ENCODE measurements at regions not wholly inside any gene's neighbourhood (a gene's known extent, or its start where the extent isn't known, plus 50 kb on each side); places are given as distances from the start of the nearest gene placed in this dataset.
"Not testable (repeated sequence)": the region's sequence is repeated elsewhere in the genome, so short reads cannot be mapped to it uniquely, and the experiment has no call there.

DNA sequence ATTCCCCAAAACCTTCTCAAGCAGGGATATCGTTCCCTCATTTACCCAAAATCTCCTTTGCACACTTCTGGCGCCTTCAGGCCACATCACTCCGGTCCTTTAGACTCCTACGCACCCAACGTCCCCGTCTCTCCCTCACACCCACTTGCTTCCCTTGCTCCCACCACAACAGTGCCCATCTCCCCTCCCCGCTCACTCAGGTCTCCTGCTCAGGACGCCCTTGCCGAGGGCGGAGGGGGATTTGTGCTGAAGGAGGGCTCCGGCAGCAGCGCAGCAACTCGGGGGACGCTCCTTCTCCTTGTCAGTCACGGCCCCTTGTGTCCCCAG lies 71.6 kb downstream of the PCMTD2 start:
- DNase-seq (ENCODE audit: low read depth): not testable (repeated sequence)

DNA sequence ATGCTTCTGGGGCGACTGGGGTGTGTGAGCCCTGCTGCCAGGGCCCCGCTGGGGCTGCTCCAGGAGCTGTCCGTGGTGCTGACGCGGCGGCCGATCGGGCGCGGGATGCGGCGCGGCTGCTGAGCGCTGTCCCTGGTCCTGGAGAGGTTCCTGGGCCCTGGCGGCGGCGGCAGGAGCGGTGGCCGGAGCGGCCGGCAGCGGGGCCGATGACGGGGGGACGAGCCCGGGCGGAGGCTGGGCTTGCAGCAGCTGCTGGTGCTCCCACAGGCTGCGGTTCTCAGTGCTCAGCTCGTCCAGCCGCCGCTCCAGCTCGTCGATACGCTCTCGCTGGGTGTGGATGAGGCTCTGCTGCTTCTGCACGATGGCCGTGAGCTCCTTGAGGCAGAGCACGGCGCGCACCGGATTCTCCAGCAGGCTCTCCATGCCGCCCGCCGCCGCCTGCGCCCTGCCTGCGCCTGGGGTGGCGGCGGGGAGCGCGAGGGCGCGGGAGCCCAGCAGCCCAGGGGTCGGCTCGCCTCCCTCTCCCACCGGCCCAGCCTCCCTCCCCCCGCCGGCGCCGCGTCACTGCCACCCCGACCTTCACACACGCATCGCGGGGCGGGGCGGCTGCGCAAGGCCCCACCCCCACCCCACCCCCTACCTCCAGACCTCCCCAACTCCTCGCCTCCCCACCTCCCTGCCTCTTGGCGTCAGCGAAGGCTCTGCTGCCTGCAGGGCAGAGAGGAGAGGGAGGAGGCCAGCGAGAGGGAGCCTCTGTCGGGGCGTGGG lies 72.2 kb downstream of the PCMTD2 start:
- peak; percentile 8 for DNase-seq (ENCODE audit: low read depth)

DNA sequence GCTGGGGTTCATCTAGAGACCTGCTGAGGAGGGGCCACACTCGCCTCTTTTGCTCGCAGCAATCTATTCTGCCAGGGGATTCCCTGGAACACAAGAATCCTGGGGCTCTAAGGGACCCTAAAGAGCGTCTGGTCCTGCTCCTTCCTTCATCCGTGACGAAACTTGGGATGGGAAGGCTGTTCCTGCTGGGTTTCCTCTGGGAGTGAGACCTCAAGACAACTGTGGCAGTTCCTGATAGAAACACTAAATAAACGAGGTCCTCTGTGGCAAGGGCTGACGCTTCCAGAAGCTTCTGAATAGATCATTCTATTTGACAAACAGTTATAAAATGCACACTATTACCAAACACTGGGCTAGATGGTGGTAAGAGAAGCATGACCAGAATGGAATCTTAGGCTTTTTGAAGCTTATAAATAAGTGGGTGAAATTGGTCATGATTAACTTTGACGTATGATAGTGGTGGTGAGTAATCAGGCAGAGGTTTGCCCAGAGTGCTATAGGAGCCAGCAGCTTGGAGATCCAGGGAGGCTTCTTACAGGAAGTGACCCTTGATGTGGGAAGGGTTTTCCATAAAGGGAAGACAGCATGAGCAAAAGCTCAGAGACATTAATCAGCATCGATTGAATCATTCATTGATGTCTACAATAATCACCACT lies 73.2 kb downstream of the PCMTD2 start:
- peak; percentile 40 for DNase-seq (ENCODE audit: low read depth)

DNA sequence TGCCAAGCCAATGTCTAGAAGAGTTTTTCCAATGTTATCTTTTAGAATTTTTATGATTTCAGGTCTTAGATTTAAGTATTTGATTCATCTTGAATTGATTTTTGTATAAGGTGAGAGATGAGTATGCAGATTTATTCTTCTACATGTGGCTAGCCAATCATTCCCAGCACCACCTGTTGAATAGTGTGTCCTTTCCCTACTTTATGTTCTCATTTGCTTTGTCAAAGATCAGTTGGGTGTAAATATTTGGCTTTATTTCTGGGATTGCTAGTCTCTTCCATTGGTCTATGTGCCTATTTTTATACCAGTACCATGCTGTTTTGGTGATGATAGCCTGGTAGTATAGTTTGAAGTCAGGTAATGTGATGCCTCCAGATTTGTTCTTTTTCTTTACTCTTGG lies 77.1 kb downstream of the PCMTD2 start:
- DNase-seq (ENCODE audit: low read depth): not testable (repeated sequence)

Data from ELR (cell line).